H7 (cell line): ENCODE measurements at regions not wholly inside any gene's neighbourhood (a gene's known extent, or its start where the extent isn't known, plus 50 kb on each side); places are given as distances from the start of the nearest gene placed in this dataset.

Experiments
- DNase-seq: peaks from one replicate; pipeline ENCODE4 v3.0.0; 2012
- H3K27me3 ChIP-seq: 2 replicates; pipeline ENCODE4 v1.6.0; 2011; ENCODE audit warnings: mild to moderate bottlenecking, low read length; ENCODE audit not compliant: control insufficient read depth, insufficient read depth
- H3K36me3 ChIP-seq: replicated peaks from 2 replicates; pipeline ENCODE4 v1.5.1; 2011; ENCODE audit warnings: low read length; ENCODE audit not compliant: control insufficient read depth, insufficient read depth
- H3K4me3 ChIP-seq: 2 replicates; pipeline ENCODE4 v1.5.1; 2011; ENCODE audit warnings: low read depth, mild to moderate bottlenecking, control low read depth, low read length, moderate library complexity; ENCODE audit not compliant: insufficient read depth

GRCh38 chr13:68993154-68993553, 1114.5 kb upstream of the ATXN8OS start:
- no peak for DNase-seq
- H3K4me3 ChIP-seq, result no peak overlapping the region
- no peaks in the 10 kb centered on the region; the same call in 1 of the 2 replicates for H3K27me3 ChIP-seq
- no peaks in the 10 kb centered on the region for H3K36me3 ChIP-seq

- Histone ChIP-seq H3K36me3 (no peaks in the 10 kb centered on the region), H3K27me3 (no peaks in the 10 kb centered on the region), H3K4me3 (no peak overlapping the region)
- DNase-seq, result no peak
Measured at GRCh38 chr13:68988176-68988575, 1119.5 kb upstream of the ATXN8OS start.

GRCh38 chr13:68987585-68987984, 1120.0 kb upstream of the ATXN8OS start:
- H3K27me3 ChIP-seq, result no peaks in the 10 kb centered on the region
- no peak for DNase-seq

GRCh38 chr13:68984688-68985319, 1122.8 kb upstream of the ATXN8OS start:
- H3K27me3 ChIP-seq, result no peaks in the 10 kb centered on the region
- no peak for DNase-seq
- H3K4me3 ChIP-seq, result no peak overlapping the region
- H3K36me3 ChIP-seq, result no peaks in the 10 kb centered on the region

More at GRCh38 chr13:68987585-68987984, 1120.0 kb upstream of the ATXN8OS start:
- Histone ChIP-seq H3K36me3 (no peaks in the 10 kb centered on the region), H3K4me3 (no peak overlapping the region)

- no peaks in the 10 kb centered on the region for H3K36me3 ChIP-seq
- DNase-seq, result no peak
- H3K4me3 ChIP-seq, result no peak overlapping the region
- H3K27me3 ChIP-seq, result no peaks in the 10 kb centered on the region
Measured at GRCh38 chr13:68982961-68983619, 1124.5 kb upstream of the ATXN8OS start.

- DNase-seq, result no peak
- Histone ChIP-seq H3K4me3 (no peak overlapping the region), H3K36me3 (no peaks in the 10 kb centered on the region), H3K27me3 (no peaks in the 10 kb centered on the region)
Measured at GRCh38 chr13:68976287-68976686, 1131.3 kb upstream of the ATXN8OS start.

- no peaks in the 10 kb centered on the region for H3K36me3 ChIP-seq
- no peaks in the 10 kb centered on the region for H3K27me3 ChIP-seq
- no peak overlapping the region for H3K4me3 ChIP-seq
- DNase-seq, result no peak
Measured at GRCh38 chr13:68970532-68970931, 1137.1 kb upstream of the ATXN8OS start.

- H3K36me3 ChIP-seq, result no peaks in the 10 kb centered on the region
Measured at GRCh38 chr13:68948586-68948985, 1159.0 kb upstream of the ATXN8OS start.

GRCh38 chr13:68944272-68944671, 1163.4 kb upstream of the ATXN8OS start:
- no peak for DNase-seq
- no peaks in the 10 kb centered on the region for H3K27me3 ChIP-seq
- no peak overlapping the region for H3K4me3 ChIP-seq
- no peaks in the 10 kb centered on the region for H3K36me3 ChIP-seq

More at GRCh38 chr13:68948586-68948985, 1159.0 kb upstream of the ATXN8OS start:
- DNase-seq, result no peak
- no peak overlapping the region for H3K4me3 ChIP-seq
- H3K27me3 ChIP-seq, result no peaks in the 10 kb centered on the region

GRCh38 chr13:68940049-68940448, 1167.6 kb upstream of the ATXN8OS start:
- no peak for DNase-seq
- no peak overlapping the region for H3K4me3 ChIP-seq
- H3K27me3 ChIP-seq, result no peaks in the 10 kb centered on the region
- H3K36me3 ChIP-seq, result no peaks in the 10 kb centered on the region

- Histone ChIP-seq H3K4me3 (no peak overlapping the region), H3K36me3 (no peaks in the 10 kb centered on the region), H3K27me3 (no peaks in the 10 kb centered on the region)
- DNase-seq, result no peak
Measured at GRCh38 chr13:68938639-68939038, 1169.0 kb upstream of the ATXN8OS start.

GRCh38 chr13:68929075-68929745, 1178.4 kb upstream of the ATXN8OS start:
- H3K36me3 ChIP-seq, result no peaks in the 10 kb centered on the region
- H3K27me3 ChIP-seq, result no peaks in the 10 kb centered on the region
- H3K4me3 ChIP-seq, result no peak overlapping the region
- DNase-seq, result no peak

- Histone ChIP-seq H3K4me3 (no peak overlapping the region), H3K27me3 (no peaks in the 10 kb centered on the region), H3K36me3 (no peaks in the 10 kb centered on the region)
- DNase-seq, result peak; percentile 8
Measured at GRCh38 chr13:68927387-68928026, 1180.1 kb upstream of the ATXN8OS start.

- no peaks in the 10 kb centered on the region for H3K27me3 ChIP-seq
- H3K4me3 ChIP-seq, result no peak overlapping the region
- DNase-seq, result no peak
- no peaks in the 10 kb centered on the region for H3K36me3 ChIP-seq
Measured at GRCh38 chr13:68923995-68924394, 1183.6 kb upstream of the ATXN8OS start.

- H3K4me3 ChIP-seq, result no peak overlapping the region
- DNase-seq, result no peak
- no peaks in the 10 kb centered on the region for H3K27me3 ChIP-seq
- H3K36me3 ChIP-seq, result no peaks in the 10 kb centered on the region
Measured at GRCh38 chr13:68908879-68909278, 1198.7 kb upstream of the ATXN8OS start.
